ENCODE measurements at regions not wholly inside any gene's neighbourhood (a gene's known extent, or its start where the extent isn't known, plus 50 kb on each side); places are given as distances from the start of the nearest gene placed in this dataset.

DNA sequence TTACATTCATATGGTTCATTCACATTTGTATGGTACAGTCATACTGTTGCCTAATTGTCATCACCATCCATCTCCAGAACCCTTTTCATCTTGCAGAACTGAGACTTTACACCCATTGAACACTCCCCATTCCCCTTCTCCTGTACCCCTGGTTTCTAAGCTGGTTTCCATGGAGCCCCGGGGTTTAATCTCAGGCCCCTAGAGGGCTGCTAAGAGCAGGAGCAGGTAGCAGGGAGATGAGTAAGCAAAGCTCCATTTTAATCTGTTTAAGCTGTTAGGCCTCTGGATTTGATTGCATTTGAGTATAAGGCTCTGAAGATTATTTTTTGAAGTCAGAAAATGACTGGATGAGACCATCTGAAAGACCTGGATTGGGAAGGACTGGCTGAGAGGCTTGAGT is 68.5 kb upstream of the RPL38 start:
- DNase-seq: no peak
- no peaks in the 10 kb centered on the region for H3K4me1 ChIP-seq
- intact Hi-C loops (cut with DNase I): no loop called here
- H3K36me3 ChIP-seq: no peaks in the 10 kb centered on the region
- TF ChIP-seq, protein P1, sequence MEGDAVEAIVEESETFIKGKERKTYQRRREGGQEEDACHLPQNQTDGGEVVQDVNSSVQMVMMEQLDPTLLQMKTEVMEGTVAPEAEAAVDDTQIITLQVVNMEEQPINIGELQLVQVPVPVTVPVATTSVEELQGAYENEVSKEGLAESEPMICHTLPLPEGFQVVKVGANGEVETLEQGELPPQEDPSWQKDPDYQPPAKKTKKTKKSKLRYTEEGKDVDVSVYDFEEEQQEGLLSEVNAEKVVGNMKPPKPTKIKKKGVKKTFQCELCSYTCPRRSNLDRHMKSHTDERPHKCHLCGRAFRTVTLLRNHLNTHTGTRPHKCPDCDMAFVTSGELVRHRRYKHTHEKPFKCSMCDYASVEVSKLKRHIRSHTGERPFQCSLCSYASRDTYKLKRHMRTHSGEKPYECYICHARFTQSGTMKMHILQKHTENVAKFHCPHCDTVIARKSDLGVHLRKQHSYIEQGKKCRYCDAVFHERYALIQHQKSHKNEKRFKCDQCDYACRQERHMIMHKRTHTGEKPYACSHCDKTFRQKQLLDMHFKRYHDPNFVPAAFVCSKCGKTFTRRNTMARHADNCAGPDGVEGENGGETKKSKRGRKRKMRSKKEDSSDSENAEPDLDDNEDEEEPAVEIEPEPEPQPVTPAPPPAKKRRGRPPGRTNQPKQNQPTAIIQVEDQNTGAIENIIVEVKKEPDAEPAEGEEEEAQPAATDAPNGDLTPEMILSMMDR (IDR thresholded peaks at IDR 0.05): no peak
- H3K27me3 ChIP-seq (ENCODE audit: low read depth): peaks cover 8% of the 10 kb centered on the region
- no peak overlapping the region for H3K27ac ChIP-seq
- ATAC-seq: no peak
- no peak overlapping the region for H3K4me3 ChIP-seq
- peaks cover 4% of the 10 kb centered on the region for H3K9me3 ChIP-seq

- intact Hi-C loops (cut with DNase I): no loop called here
- H3K36me3 ChIP-seq: no peaks in the 10 kb centered on the region
- DNase-seq: no peak
- no peak overlapping the region for H3K27ac ChIP-seq
- H3K9me3 ChIP-seq: peaks cover 4% of the 10 kb centered on the region
- H3K27me3 ChIP-seq (ENCODE audit: low read depth): peaks cover 8% of the 10 kb centered on the region
- H3K4me3 ChIP-seq: no peak overlapping the region
- no peaks in the 10 kb centered on the region for H3K4me1 ChIP-seq
- ATAC-seq: no peak
- TF ChIP-seq, protein P1 (IDR thresholded peaks at IDR 0.05): no peak
Observed at GRCh38 chr17:74135391-74136167, 67.9 kb upstream of the RPL38 start.

DNA sequence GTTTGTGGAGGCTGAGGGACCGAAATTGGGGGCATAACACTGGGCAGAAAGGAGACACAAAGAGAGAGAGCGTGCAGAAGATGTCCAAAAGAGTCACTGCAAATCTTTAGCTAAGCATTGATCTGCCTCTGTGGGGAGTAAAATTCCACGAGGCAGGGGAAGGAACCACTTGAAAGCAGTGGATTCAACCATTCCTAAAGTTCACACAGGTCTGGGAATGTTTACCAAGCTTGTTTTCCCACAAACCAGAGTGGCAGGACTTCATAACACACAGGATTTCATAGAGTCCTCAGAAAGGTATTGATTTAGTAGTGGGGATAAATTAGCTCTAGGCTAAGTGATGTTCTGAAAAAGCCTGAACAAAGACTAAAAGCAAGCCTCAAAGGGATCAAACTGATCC is 66.1 kb upstream of the RPL38 start:
- H3K9me3 ChIP-seq: peaks cover 16% of the 10 kb centered on the region
- intact Hi-C loops (cut with DNase I): no loop called here
- ATAC-seq: no peak
- H3K4me3 ChIP-seq: no peak overlapping the region
- no peaks in the 10 kb centered on the region for H3K4me1 ChIP-seq
- no peak for DNase-seq
- no peak overlapping the region for H3K27ac ChIP-seq
- H3K27me3 ChIP-seq (ENCODE audit: low read depth): no peaks in the 10 kb centered on the region
- H3K36me3 ChIP-seq: no peaks in the 10 kb centered on the region
- TF ChIP-seq, protein P1 (IDR thresholded peaks at IDR 0.05): no peak

- Histone ChIP-seq H3K4me3 (no peak overlapping the region), H3K4me1 (no peaks in the 10 kb centered on the region), H3K9me3 (peaks cover 33% of the 10 kb centered on the region), H3K27me3 (ENCODE audit: low read depth) (no peaks in the 10 kb centered on the region), H3K36me3 (no peaks in the 10 kb centered on the region), H3K27ac (no peak overlapping the region)
- DNase-seq (no peak), ATAC-seq (no peak)
- TF ChIP-seq, protein P1 (IDR thresholded peaks at IDR 0.05): no peak
- intact Hi-C loops (cut with DNase I): no loop called here
Observed at GRCh38 chr17:74139120-74139519, 64.4 kb upstream of the RPL38 start.

DNA sequence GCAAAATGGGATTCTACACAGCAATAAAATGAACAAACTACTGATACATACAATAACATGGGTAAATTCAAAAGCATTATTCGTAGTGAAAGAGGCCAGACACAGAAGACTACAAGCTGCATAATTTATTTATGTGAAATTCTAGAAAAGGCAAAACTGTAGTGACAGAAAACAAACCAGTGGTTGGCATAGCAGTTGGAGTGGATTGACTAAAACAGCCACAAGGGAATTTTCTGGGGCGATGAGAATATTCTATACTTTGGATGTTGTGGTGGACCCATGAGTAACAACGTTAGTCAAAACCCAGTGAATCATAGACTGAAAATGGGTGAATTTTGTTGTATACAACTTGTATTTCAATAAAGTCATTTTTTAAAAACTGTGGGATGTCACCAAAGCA is 63.2 kb upstream of the RPL38 start:
- intact Hi-C loops (cut with DNase I): no loop called here
- Histone ChIP-seq H3K27ac (no peak overlapping the region), H3K27me3 (ENCODE audit: low read depth) (no peaks in the 10 kb centered on the region), H3K9me3 (peaks cover 33% of the 10 kb centered on the region), H3K36me3 (no peaks in the 10 kb centered on the region), H3K4me1 (no peaks in the 10 kb centered on the region), H3K4me3 (no peak overlapping the region)
- TF ChIP-seq, protein P1 (IDR thresholded peaks at IDR 0.05): no peak
- ATAC-seq (no peak), DNase-seq (no peak)
